ENCODE measurements at regions not wholly inside any gene's neighbourhood (a gene's known extent, or its start where the extent isn't known, plus 50 kb on each side); places are given as distances from the start of the nearest gene placed in this dataset.

- no peaks in the 10 kb centered on the region for H3K27me3 Mint-ChIP-seq
- no peak overlapping the region for H3K4me3 Mint-ChIP-seq
- H3K27ac Mint-ChIP-seq, result no peak overlapping the region
- no peak for DNase-seq
- POLR2A ChIA-PET, result no interaction called here
- H3K4me1 Mint-ChIP-seq, result no peaks in the 10 kb centered on the region
- no peaks in the 10 kb centered on the region for H3K36me3 Mint-ChIP-seq
- ATAC-seq (ENCODE audit: low read depth), result no peak
- peaks cover 2% of the 10 kb centered on the region for H3K9me3 Mint-ChIP-seq
These were observed 1195.6 kb upstream of the GBE1 start for GRCh38 chr3:82957079-82957478.

- ATAC-seq (ENCODE audit: low read depth) (no peak), DNase-seq (no peak)
- H3K9me3 Mint-ChIP-seq, result peaks cover 2% of the 10 kb centered on the region
- H3K36me3 Mint-ChIP-seq, result no peaks in the 10 kb centered on the region
- no peaks in the 10 kb centered on the region for H3K27me3 Mint-ChIP-seq
- no peak overlapping the region for H3K27ac Mint-ChIP-seq
- POLR2A ChIA-PET, result no interaction called here
- no peak overlapping the region for H3K4me3 Mint-ChIP-seq
- H3K4me1 Mint-ChIP-seq, result no peaks in the 10 kb centered on the region
These were observed 1193.0 kb upstream of the GBE1 start for GRCh38 chr3:82954486-82954885.

- DNase-seq (no peak), ATAC-seq (ENCODE audit: low read depth) (no peak)
- Mint-ChIP-seq H3K9me3 (peaks cover 7% of the 10 kb centered on the region), H3K4me1 (no peaks in the 10 kb centered on the region), H3K4me3 (no peak overlapping the region), H3K36me3 (no peaks in the 10 kb centered on the region), H3K27me3 (no peaks in the 10 kb centered on the region), H3K27ac (no peak overlapping the region)
- POLR2A ChIA-PET, result no interaction called here
These were observed 1180.6 kb upstream of the GBE1 start for GRCh38 chr3:82942041-82942440.

GRCh38 chr3:82940124-82940523, 1178.7 kb upstream of the GBE1 start:
- H3K4me3 Mint-ChIP-seq, result no peak overlapping the region
- no peak overlapping the region for H3K27ac Mint-ChIP-seq
- POLR2A ChIA-PET, result no interaction called here
- no peaks in the 10 kb centered on the region for H3K27me3 Mint-ChIP-seq
- no peaks in the 10 kb centered on the region for H3K36me3 Mint-ChIP-seq
- no peaks in the 10 kb centered on the region for H3K4me1 Mint-ChIP-seq
- no peak for DNase-seq
- ATAC-seq (ENCODE audit: low read depth), result no peak
- peaks cover 7% of the 10 kb centered on the region for H3K9me3 Mint-ChIP-seq

GRCh38 chr3:82939491-82940097, 1178.1 kb upstream of the GBE1 start:
- no peak for DNase-seq
- POLR2A ChIA-PET, result no interaction called here
- Mint-ChIP-seq H3K27ac (no peak overlapping the region), H3K36me3 (no peaks in the 10 kb centered on the region), H3K27me3 (no peaks in the 10 kb centered on the region), H3K9me3 (peaks cover 7% of the 10 kb centered on the region), H3K4me3 (no peak overlapping the region), H3K4me1 (no peaks in the 10 kb centered on the region)
- ATAC-seq (ENCODE audit: low read depth), result no peak

- Mint-ChIP-seq H3K27me3 (no peaks in the 10 kb centered on the region), H3K4me3 (no peak overlapping the region), H3K9me3 (peaks cover 5% of the 10 kb centered on the region), H3K27ac (no peak overlapping the region), H3K36me3 (no peaks in the 10 kb centered on the region), H3K4me1 (no peaks in the 10 kb centered on the region)
- no peak for ATAC-seq (ENCODE audit: low read depth)
- no peak for DNase-seq
- POLR2A ChIA-PET, result no interaction called here
These were observed 1177.4 kb upstream of the GBE1 start for GRCh38 chr3:82938821-82939328.

- ATAC-seq (ENCODE audit: low read depth), result no peak
- POLR2A ChIA-PET, result no interaction called here
- H3K27me3 Mint-ChIP-seq, result no peaks in the 10 kb centered on the region
These were observed 1166.1 kb upstream of the GBE1 start for GRCh38 chr3:82927309-82928253.

GRCh38 chr3:82891028-82891427, 1129.6 kb upstream of the GBE1 start:
- no peaks in the 10 kb centered on the region for H3K36me3 Mint-ChIP-seq
- POLR2A ChIA-PET, result no interaction called here
- H3K4me3 Mint-ChIP-seq, result no peak overlapping the region
- no peaks in the 10 kb centered on the region for H3K27me3 Mint-ChIP-seq
- no peaks in the 10 kb centered on the region for H3K4me1 Mint-ChIP-seq
- no peak for DNase-seq
- peaks cover 1% of the 10 kb centered on the region for H3K9me3 Mint-ChIP-seq
- no peak for ATAC-seq (ENCODE audit: low read depth)
- H3K27ac Mint-ChIP-seq, result no peak overlapping the region

More at GRCh38 chr3:82927309-82928253, 1166.1 kb upstream of the GBE1 start:
- DNase-seq, result no peak
- H3K4me3 Mint-ChIP-seq, result no peak overlapping the region
- H3K4me1 Mint-ChIP-seq, result no peaks in the 10 kb centered on the region
- peaks cover 5% of the 10 kb centered on the region for H3K9me3 Mint-ChIP-seq
- no peaks in the 10 kb centered on the region for H3K36me3 Mint-ChIP-seq
- H3K27ac Mint-ChIP-seq, result no peak overlapping the region

- H3K27ac Mint-ChIP-seq, result no peak overlapping the region
- no peak overlapping the region for H3K4me3 Mint-ChIP-seq
- no peaks in the 10 kb centered on the region for H3K27me3 Mint-ChIP-seq
- peaks cover 5% of the 10 kb centered on the region for H3K9me3 Mint-ChIP-seq
- POLR2A ChIA-PET, result no interaction called here
- no peaks in the 10 kb centered on the region for H3K4me1 Mint-ChIP-seq
- H3K36me3 Mint-ChIP-seq, result no peaks in the 10 kb centered on the region
- no peak for ATAC-seq (ENCODE audit: low read depth)
- DNase-seq, result no peak
These were observed 1121.6 kb upstream of the GBE1 start for GRCh38 chr3:82883072-82883471.

- no peaks in the 10 kb centered on the region for H3K4me1 Mint-ChIP-seq
- no peaks in the 10 kb centered on the region for H3K36me3 Mint-ChIP-seq
- peaks cover 2% of the 10 kb centered on the region for H3K9me3 Mint-ChIP-seq
- POLR2A ChIA-PET, result no interaction called here
- DNase-seq (no peak), ATAC-seq (ENCODE audit: low read depth) (no peak)
- no peak overlapping the region for H3K4me3 Mint-ChIP-seq
- H3K27ac Mint-ChIP-seq, result no peak overlapping the region
- H3K27me3 Mint-ChIP-seq, result no peaks in the 10 kb centered on the region
These were observed 1114.0 kb upstream of the GBE1 start for GRCh38 chr3:82875401-82875800.

- ATAC-seq (ENCODE audit: low read depth) (no peak), DNase-seq (no peak)
- Mint-ChIP-seq H3K36me3 (no peaks in the 10 kb centered on the region), H3K4me3 (no peak overlapping the region), H3K4me1 (no peaks in the 10 kb centered on the region), H3K27me3 (no peaks in the 10 kb centered on the region), H3K9me3 (peaks cover 11% of the 10 kb centered on the region), H3K27ac (no peak overlapping the region)
- POLR2A ChIA-PET, result no interaction called here
These were observed 1078.4 kb upstream of the GBE1 start for GRCh38 chr3:82839871-82840270.

- Mint-ChIP-seq H3K27ac (no peak overlapping the region), H3K27me3 (no peaks in the 10 kb centered on the region), H3K4me1 (no peaks in the 10 kb centered on the region), H3K9me3 (peaks cover 2% of the 10 kb centered on the region), H3K36me3 (no peaks in the 10 kb centered on the region), H3K4me3 (no peak overlapping the region)
- POLR2A ChIA-PET, result no interaction called here
- ATAC-seq (ENCODE audit: low read depth) (no peak), DNase-seq (no peak)
These were observed 1072.7 kb upstream of the GBE1 start for GRCh38 chr3:82834098-82834497.

GRCh38 chr3:82824491-82824890, 1063.0 kb upstream of the GBE1 start:
- no peaks in the 10 kb centered on the region for H3K9me3 Mint-ChIP-seq
- no peak overlapping the region for H3K27ac Mint-ChIP-seq
- no peak overlapping the region for H3K4me3 Mint-ChIP-seq
- POLR2A ChIA-PET, result no interaction called here
- H3K4me1 Mint-ChIP-seq, result no peaks in the 10 kb centered on the region
- ATAC-seq (ENCODE audit: low read depth) (no peak), DNase-seq (no peak)
- H3K36me3 Mint-ChIP-seq, result no peaks in the 10 kb centered on the region
- H3K27me3 Mint-ChIP-seq, result no peaks in the 10 kb centered on the region

GRCh38 chr3:82816086-82816485, 1054.6 kb upstream of the GBE1 start:
- no peak for DNase-seq
- Mint-ChIP-seq H3K9me3 (peaks cover 2% of the 10 kb centered on the region), H3K36me3 (no peaks in the 10 kb centered on the region), H3K27me3 (no peaks in the 10 kb centered on the region), H3K27ac (no peak overlapping the region), H3K4me1 (no peaks in the 10 kb centered on the region), H3K4me3 (no peak overlapping the region)
- POLR2A ChIA-PET, result no interaction called here
- ATAC-seq (ENCODE audit: low read depth), result no peak
